ENCODE measurements at regions not wholly inside any gene's neighbourhood (a gene's known extent, or its start where the extent isn't known, plus 50 kb on each side); places are given as distances from the start of the nearest gene placed in this dataset.
A peak's percentile ranks its signal among the peaks of the same experiment; 100 is the strongest.
"Not testable (repeated sequence)": the region's sequence is repeated elsewhere in the genome, so short reads cannot be mapped to it uniquely, and the experiment has no call there.

DNA sequence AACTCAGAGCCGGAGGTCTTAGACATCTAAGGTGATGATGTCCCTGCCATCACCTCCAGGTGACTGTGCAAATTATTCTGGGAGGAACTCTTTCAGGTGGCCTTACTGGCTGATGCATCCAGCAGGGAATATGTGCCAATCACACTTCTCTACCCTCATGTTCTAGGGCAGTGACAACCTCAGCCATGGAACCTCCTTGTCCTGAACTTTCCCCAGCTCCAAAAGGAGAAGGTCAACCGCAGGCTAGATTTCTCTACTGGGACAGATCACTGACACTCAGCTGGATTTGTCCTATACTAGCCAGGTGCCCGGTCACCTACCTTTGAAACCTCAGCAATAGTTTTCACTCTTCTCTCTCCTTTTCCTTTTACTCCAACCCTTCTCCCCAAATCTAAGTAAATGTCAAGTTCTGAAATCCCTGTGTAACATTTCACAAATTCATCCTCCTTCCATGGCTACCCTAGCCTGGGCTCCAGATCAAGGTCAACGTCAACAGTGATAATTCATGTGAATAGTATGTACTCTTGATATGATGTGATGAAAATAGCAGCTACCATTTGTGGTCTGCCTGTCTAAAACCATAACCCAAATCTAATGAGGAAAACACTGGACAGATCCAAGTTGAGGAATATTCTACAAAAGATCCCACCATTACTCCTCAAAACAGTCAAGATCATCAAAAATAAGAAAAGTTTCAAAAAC is 115.0 kb upstream of the EGLN3 start:
- no peak for DNase-seq

GRCh38 chr14:34065236-34065635 is 114.4 kb upstream of the EGLN3 start:
- no peak for DNase-seq

DNA sequence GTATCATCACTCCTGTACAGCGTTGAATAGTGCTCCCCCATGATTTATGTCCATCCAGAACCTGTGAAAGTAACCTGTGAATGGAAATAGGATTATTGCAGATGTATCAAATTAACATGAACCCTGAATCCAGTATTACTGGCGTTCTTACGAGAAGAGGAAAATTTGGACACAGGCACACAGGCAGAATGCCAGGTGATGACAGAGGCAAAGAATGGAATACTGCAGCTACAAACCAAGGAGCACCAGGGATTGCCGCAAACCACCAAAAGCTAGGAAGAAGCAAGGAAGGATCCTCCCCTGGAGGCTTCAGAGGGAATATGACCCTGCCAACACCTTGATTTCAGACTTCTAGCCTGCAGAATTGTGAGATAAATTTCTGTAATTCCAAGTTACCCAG is 113.5 kb upstream of the EGLN3 start:
- no peak for DNase-seq

DNA sequence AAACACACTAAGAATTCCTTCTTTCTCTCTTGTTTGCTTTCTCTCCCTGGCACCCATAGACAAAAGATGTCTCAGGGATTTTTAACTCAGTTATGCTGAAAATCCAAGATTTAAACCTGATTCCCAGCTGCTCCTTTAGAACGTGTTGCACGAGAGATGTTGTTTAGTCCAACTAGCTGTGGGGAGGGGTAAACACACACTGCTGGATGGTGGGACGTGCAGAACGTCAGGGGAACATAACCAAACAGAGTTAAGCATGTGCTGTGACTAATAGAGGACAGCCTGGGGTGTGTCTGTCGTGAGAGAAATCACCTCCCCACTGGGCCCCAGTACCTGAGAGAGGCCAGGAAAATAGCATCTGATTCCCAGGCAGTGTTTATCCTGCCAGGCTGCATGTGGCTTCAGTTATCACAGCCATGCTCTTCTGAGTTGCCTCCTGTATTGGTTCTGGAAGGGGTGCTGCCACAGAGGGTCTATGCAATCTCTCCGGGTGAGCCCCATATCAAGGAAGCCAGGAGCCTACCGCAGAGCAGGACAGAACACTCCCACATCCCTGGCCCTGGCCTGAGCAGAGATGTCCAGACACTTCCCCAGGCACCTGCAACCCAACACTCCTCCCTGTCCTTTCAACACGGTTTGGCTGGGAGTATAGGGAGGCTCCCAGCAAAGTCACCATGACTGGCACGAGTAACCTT is 112.7 kb upstream of the EGLN3 start:
- DNase-seq = no peak

GRCh38 chr14:34063042-34063441 is 112.2 kb upstream of the EGLN3 start:
- DNase-seq = no peak

- DNase-seq = no peak
Measured at GRCh38 chr14:34062353-34062973, 111.6 kb upstream of the EGLN3 start.

DNA sequence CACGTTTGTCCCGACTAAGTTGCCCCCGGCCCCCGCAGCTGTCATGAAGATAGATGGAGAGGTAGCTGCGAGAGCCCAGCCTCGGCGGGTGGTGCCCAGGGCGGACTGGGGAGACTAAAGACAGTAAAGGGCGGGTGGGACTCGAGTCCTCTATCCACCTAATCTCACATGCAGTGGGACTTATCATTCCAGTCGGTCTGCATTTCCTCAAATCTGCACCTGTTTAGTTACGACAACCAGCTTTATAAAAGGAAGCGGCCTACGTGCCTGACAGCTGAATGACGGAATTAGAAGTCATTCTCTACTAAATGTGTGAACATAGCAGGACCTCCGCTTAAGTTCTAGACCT is 109.8 kb upstream of the EGLN3 start:
- DNase-seq = peak in 2 of 56 donors; percentile 38 to 62

GRCh38 chr14:34059925-34060650 is 109.2 kb upstream of the EGLN3 start:
- peak in 45 of 56 donors; percentile 8 to 79 (median 45) for DNase-seq

- no peak for DNase-seq
Measured at GRCh38 chr14:34059037-34059924, 108.4 kb upstream of the EGLN3 start.

DNA sequence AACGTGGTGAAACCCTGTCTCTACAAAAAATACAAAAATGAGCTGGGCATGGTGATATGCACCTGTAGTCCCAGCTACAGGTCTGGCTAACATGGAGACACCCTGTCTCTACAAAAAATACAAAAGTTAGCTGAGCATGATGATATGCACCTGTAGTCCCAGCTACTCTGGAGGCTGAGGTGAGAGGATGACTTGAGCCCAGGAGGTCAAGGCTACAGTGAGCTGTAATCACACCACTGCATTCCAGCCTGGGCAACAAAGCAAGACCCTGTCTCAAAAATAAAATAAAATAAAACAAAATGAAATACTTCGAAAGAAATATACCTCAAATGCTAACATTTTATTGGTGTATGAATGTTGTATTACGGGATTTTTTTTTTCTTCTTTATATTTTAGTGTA is 107.6 kb upstream of the EGLN3 start:
- no peak for DNase-seq

DNA sequence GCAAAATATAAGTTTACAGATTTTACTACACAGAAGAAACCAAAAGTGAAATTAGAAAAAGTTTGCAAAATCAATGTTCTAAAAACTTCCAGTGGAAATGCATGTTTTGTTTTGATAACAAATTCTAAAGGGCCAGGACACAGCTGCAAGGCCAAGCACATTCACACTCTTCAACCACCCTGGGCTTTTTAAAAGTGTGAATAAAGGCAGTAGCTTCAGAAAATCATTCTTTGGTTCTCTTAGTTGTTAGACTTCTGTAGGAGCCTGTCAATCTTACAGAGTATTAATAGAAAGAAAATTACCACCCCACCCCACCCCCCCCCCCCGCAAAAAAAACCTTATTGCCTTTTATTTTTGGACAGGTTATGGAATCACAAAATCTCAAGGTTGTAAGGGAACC is 105.2 kb upstream of the EGLN3 start:
- no peak for DNase-seq

- DNase-seq = no peak
Measured at GRCh38 chr14:34055157-34055950, 104.5 kb upstream of the EGLN3 start.

DNA sequence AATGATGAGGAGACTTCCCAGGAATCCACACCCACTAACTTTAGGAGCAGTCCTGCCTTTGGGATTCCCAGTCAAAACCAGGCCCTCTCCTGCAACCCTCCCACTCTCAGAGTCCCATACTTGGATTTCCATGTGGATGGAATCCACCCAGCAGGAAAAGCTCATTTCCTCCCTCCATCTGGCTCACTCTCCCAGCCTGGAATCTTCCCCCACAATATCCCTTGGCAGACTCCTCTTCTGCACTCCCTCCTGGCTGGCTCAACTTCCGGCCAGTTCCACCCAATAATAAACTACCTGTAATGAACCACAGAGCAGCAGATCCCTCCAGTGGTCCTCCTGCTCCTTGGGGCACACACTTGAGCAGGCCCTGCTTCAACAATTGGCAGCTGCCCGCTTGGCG is 102.8 kb upstream of the EGLN3 start:
- peak in 4 of 56 donors; percentile 5 to 23 (median 8) for DNase-seq

GRCh38 chr14:34052658-34053014 is 101.8 kb upstream of the EGLN3 start:
- no peak for DNase-seq

GRCh38 chr14:34051966-34052657 is 101.2 kb upstream of the EGLN3 start:
- DNase-seq = no peak

GRCh38 chr14:34050606-34051005 is 99.7 kb upstream of the EGLN3 start:
- DNase-seq = no peak

GRCh38 chr14:34049790-34050189 is 98.9 kb upstream of the EGLN3 start:
- DNase-seq = no peak

DNA sequence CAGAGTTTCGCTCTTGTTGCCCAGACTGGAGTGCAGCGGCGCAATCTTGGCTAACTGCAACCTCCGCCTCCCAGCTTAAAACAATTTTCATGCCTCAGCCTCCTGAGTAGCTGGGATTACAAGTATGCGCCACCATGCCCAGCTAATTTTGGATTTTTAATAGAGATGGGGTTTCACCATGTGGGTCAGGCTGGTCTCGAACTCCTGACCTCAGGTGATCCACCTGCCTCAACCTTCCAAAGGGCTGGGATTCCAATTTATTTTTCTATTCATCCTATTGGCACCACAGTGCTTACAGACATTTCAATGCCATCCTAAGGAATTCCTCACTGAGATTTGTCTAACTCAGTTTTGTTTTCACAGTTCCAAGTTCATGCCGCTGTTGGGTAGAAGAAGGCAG is 98.3 kb upstream of the EGLN3 start:
- DNase-seq = not testable (repeated sequence)

DNA sequence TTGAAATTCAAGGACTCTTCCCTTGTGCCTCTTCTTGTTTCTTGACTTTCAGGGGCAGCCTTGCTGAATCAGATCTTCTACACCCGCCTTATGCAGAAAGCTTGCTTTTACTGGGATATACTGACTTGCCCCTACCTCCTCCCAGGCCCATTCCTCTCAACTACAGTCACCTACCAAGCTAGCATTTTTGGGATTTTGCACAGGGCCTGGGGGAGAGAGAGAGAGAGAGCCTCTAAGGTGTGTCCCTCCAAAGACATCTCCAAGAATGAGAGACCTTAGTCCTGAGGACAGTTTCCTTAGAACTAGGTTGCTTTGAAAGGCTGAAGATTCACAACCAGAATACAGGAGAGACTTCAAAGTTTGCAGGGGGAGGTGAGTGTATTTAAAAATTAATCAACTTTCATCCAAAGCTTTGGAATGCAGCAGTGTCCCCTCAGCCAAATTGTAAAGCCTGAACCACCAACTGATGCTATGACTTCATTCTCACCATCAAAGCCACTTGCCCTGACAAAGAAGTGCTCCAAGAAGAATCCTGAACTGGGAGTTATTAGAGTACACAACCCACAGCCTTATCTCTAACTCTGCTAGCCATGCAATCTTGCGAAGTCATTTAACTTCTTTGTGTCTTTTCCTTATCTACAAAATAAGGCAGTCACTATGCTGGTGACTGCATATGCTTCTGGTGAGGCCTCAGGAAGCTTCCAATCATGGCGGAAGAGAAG is 96.1 kb upstream of the EGLN3 start:
- no peak for DNase-seq

Data from nucleus accumbens (tissue), 56 donors.